H1 (cell line): ENCODE measurements at regions not wholly inside any gene's neighbourhood (a gene's known extent, or its start where the extent isn't known, plus 50 kb on each side); places are given as distances from the start of the nearest gene placed in this dataset.

Experiments
- CTCF ChIA-PET: fragments of 300-600 bp; sonication (Branson Sonifier 250); formaldehyde crosslinking; loops from one replicate; lab custom pipeline; 2021; ENCODE audit not compliant: partially characterized antibody; lab: Charles Lee
- POLR2A ChIA-PET: fragments of 300-600 bp; sonication (Branson Sonifier 250); formaldehyde crosslinking; loops from one replicate; lab custom pipeline; 2021; ENCODE audit warnings: inconsistent platforms; ENCODE audit not compliant: partially characterized antibody; lab: Charles Lee
- DNase-seq, 2 experiments: peaks; one replicate each; pipeline versions ENCODE4 v3.0.0 to v3.0.0-alpha.2; 2010 to 2022; ENCODE audit warnings: low spot score in 2 of 2, low read depth in 1 of 2, mixed read lengths in 1 of 2
- FAIRE-seq: peaks from 2 replicates; lab custom pipeline; 2011; peaks lifted over from hg19 to GRCh38; lab: Jason Lieb, UNC
- H2AFZ ChIP-seq: 2 replicates; pipeline ENCODE4 v1.8.1; 2012; ENCODE audit warnings: low read length, inconsistent platforms
- H2AK5ac ChIP-seq: 2 replicates; pipeline ENCODE4 v1.6.1; 2013; ENCODE audit warnings: low read depth, low read length
- H2BK120ac ChIP-seq: replicated peaks from 2 replicates; pipeline ENCODE3; 2013; ENCODE audit warnings: low read depth, low read length, inconsistent platforms
- H2BK12ac ChIP-seq: 2 replicates; pipeline ENCODE4 v1.6.1; 2013; ENCODE audit warnings: low read depth, low read length
- H2BK15ac ChIP-seq: 2 replicates; pipeline ENCODE4 v1.6.1; 2013; ENCODE audit warnings: low read length
- H2BK20ac ChIP-seq: 2 replicates; pipeline ENCODE4 v1.6.1; 2013; ENCODE audit warnings: low read length
- H2BK5ac ChIP-seq: 2 replicates; pipeline ENCODE4 v1.6.1; 2013; ENCODE audit warnings: low read depth, low read length
- H3K14ac ChIP-seq: 2 replicates; pipeline ENCODE4 v1.6.1; 2013; ENCODE audit warnings: inconsistent platforms; ENCODE audit not compliant: insufficient read length
- H3K18ac ChIP-seq: 2 replicates; pipeline ENCODE4 v1.6.1; 2013; ENCODE audit warnings: low read length; ENCODE audit errors: extremely low read depth
- H3K23ac ChIP-seq: 2 replicates; pipeline ENCODE4 v1.6.1; 2013; ENCODE audit warnings: inconsistent platforms; ENCODE audit not compliant: insufficient read length
- H3K23me2 ChIP-seq: 2 replicates; pipeline ENCODE4 v1.6.1; 2013; ENCODE audit warnings: low read depth, low read length
- H3K27ac ChIP-seq: 2 replicates; pipeline ENCODE4 v1.6.1; 2011; ENCODE audit warnings: low read depth, low read length, inconsistent platforms
- H3K27me3 ChIP-seq, 4 experiments: replicated peaks in 1 of 4; 1 replicate in 1 of 4; 2 replicates in 3 of 4; pipeline versions ENCODE4 v1.6.1 to v1.8.1; 2011 to 2013; ENCODE audit warnings: low read length in 3 of 4, mild to moderate bottlenecking in 3 of 4, inconsistent platforms in 2 of 4, mixed read lengths in 2 of 4, moderate library complexity in 1 of 4; ENCODE audit not compliant: control insufficient read depth in 3 of 4, insufficient read depth in 3 of 4; ENCODE audit errors: extremely low read depth in 1 of 4
- H3K36me3 ChIP-seq, 4 experiments: 2 replicates each; pipeline versions ENCODE4 v1.6.1 to v1.8.1; 2011 to 2013; ENCODE audit warnings: mild to moderate bottlenecking in 4 of 4, low read length in 3 of 4, moderate library complexity in 2 of 4, control low read depth in 1 of 4, inconsistent platforms in 1 of 4; ENCODE audit not compliant: insufficient read depth in 4 of 4, control insufficient read depth in 2 of 4
- H3K4ac ChIP-seq: replicated peaks from 2 replicates; pipeline ENCODE3; 2013; ENCODE audit warnings: low read length, low read depth, mixed read lengths, inconsistent platforms; ENCODE audit not compliant: insufficient read length
- H3K4me1 ChIP-seq, 4 experiments: replicated peaks in 1 of 4; 1 replicate in 1 of 4; 2 replicates in 3 of 4; pipeline versions ENCODE4 v1.6.1 to v1.8.1; 2011 to 2013; ENCODE audit warnings: low read length in 3 of 4, inconsistent platforms in 2 of 4, mixed read lengths in 1 of 4; ENCODE audit not compliant: insufficient read depth in 4 of 4, control insufficient read depth in 3 of 4
- H3K4me2 ChIP-seq, 2 experiments: 2 replicates each; pipeline versions ENCODE4 v1.6.1 to v1.8.1; 2011 to 2013; ENCODE audit warnings: low read depth in 2 of 2, low read length in 2 of 2, control low read depth in 1 of 2, inconsistent platforms in 1 of 2, mild to moderate bottlenecking in 1 of 2; ENCODE audit not compliant: insufficient read depth in 1 of 2
- H3K4me3 ChIP-seq, 4 experiments: fragments of 200-600, 300-600 bp in 1 of 4; sonication (generic), shearing (Covaris generic), sonication (Bioruptor Twin) in 1 of 4; 2 replicates each; pipeline versions ENCODE4 v1.5.1 to v1.8.1; 2011 to 2016; ENCODE audit warnings: low read length in 4 of 4, low read depth in 3 of 4, control low read depth in 2 of 4, inconsistent platforms in 2 of 4, mild to moderate bottlenecking in 2 of 4, mixed read lengths in 1 of 4, moderate library complexity in 1 of 4; ENCODE audit not compliant: insufficient read depth in 2 of 4; ENCODE audit errors: extremely low read depth in 1 of 4
- H3K56ac ChIP-seq: replicated peaks from 2 replicates; pipeline ENCODE3; 2013; ENCODE audit warnings: low read depth, mild to moderate bottlenecking, mixed read lengths, low read length, inconsistent platforms; ENCODE audit not compliant: insufficient read length
- H3K79me1 ChIP-seq: 2 replicates; pipeline ENCODE4 v1.6.1; 2013; ENCODE audit warnings: low read depth, low read length, control low read depth
- H3K79me2 ChIP-seq, 2 experiments: 2 replicates each; pipeline versions ENCODE4 v1.6.1 to v1.8.1; 2012 to 2013; ENCODE audit warnings: low read length in 2 of 2, mild to moderate bottlenecking in 2 of 2, inconsistent platforms in 1 of 2; ENCODE audit not compliant: insufficient read depth in 2 of 2, control insufficient read depth in 1 of 2
- H3K9ac ChIP-seq, 4 experiments: replicated peaks in 1 of 4; 1 replicate in 1 of 4; 2 replicates in 3 of 4; pipeline versions ENCODE4 v1.6.1 to v1.8.1; 2011 to 2013; ENCODE audit warnings: low read depth in 3 of 4, low read length in 3 of 4, control low read depth in 2 of 4, mild to moderate bottlenecking in 2 of 4, moderate library complexity in 2 of 4, inconsistent platforms in 1 of 4; ENCODE audit errors: extremely low read depth in 1 of 4
- H3K9me3 ChIP-seq, 2 experiments: 2 replicates each; pipeline versions ENCODE4 v1.6.1 to v1.8.1; 2012 to 2013; ENCODE audit warnings: mild to moderate bottlenecking in 2 of 2, moderate library complexity in 2 of 2, control low read depth in 1 of 2, inconsistent platforms in 1 of 2, low read depth in 1 of 2, low read length in 1 of 2, mixed read lengths in 1 of 2; ENCODE audit not compliant: insufficient read depth in 2 of 2
- H4K20me1 ChIP-seq, 2 experiments: replicated peaks in 1 of 2; 2 replicates each; pipeline versions ENCODE3 to v1.8.1; 2011 to 2013; ENCODE audit warnings: inconsistent platforms in 2 of 2, low read length in 2 of 2, mild to moderate bottlenecking in 1 of 2; ENCODE audit not compliant: insufficient read depth in 2 of 2, control insufficient read depth in 1 of 2
- H4K5ac ChIP-seq: 2 replicates; pipeline ENCODE4 v1.6.1; 2013; ENCODE audit warnings: low read length, low read depth, mixed read lengths, inconsistent platforms; ENCODE audit not compliant: insufficient read length
- H4K8ac ChIP-seq: 2 replicates; pipeline ENCODE4 v1.8.0; 2013; ENCODE audit warnings: mild to moderate bottlenecking, moderate library complexity, low read length, inconsistent platforms; ENCODE audit not compliant: insufficient read depth; ENCODE audit errors: extremely low read depth
- H4K91ac ChIP-seq: replicated peaks from 2 replicates; pipeline ENCODE3; 2013; ENCODE audit warnings: low read length, mixed read lengths, inconsistent platforms; ENCODE audit not compliant: insufficient read length
- BRCA1 ChIP-seq: IDR thresholded peaks from 2 replicates; pipeline ENCODE4 v1.6.1; 2012; ENCODE audit warnings: low read depth, low read length, improper control_type of control experiment
- MAFK ChIP-seq: IDR thresholded peaks from 2 replicates; pipeline ENCODE4 v1.6.1; 2012; ENCODE audit warnings: low read depth, mild to moderate bottlenecking, improper control_type of control experiment, low read length
- SP2 ChIP-seq: IDR thresholded peaks from 2 replicates; pipeline ENCODE4 v1.6.1; 2012; ENCODE audit warnings: mild to moderate bottlenecking, low read length, inconsistent platforms
- WGBS, 2 experiments: shearing (Covaris generic) in 1 of 2; methylation state at CpG; one replicate each; pipeline versions ENCODE4 v1.1.6 to v1.1.7; 2013 to 2015; ENCODE audit warnings: low lambda C conversion rate in 2 of 2, mixed read lengths in 2 of 2, inconsistent platforms in 1 of 2, low coverage in 1 of 2, missing lambda C conversion rate in 1 of 2; ENCODE audit not compliant: insufficient replicate concordance in 2 of 2, insufficient coverage in 1 of 2, insufficient read length in 1 of 2; ENCODE audit errors: extremely low coverage in 1 of 2, missing lambda C conversion rate in 1 of 2; 5-methylcytosine and 5-hydroxymethylcytosine counted together

DNA sequence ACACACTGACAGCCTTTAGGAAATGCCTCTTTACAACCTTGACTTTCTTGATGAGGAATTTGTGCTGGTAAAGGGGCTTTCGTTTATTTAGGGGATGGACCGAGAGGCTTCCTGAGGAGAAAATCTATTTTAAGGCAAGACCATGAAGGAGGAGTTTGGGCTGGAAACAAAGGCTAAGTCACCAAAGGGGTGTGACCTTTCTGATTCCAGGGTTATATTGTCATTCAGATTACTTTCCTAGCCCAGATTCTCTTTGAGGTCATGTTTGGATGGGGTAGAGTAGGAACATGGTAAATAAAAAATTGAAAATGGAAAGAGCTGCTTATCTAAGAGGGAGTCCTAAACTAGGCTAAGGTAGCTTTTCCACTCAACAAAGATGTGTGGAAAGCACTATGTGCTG lies 77.1 kb upstream of the UGP2 start:
- POLR2A ChIA-PET = interaction anchor here (0.8 to 3.6 kb wide), 6 partner anchors 10 to 149 kb away, joined by 3 to 17 read pairs (median 4); partner anchors contain the start of gene UGP2
- Histone ChIP-seq H2BK20ac (peak overlapping the region; percentile 24; the same call in 1 of the 2 replicates), H3K36me3 (peaks cover 0 to 3% (median 0%) of the 10 kb centered on the region in 4 experiments; a peak in 1 of 8 replicates), H3K27ac (peak overlapping the region; percentile 49; the same call in 1 of the 2 replicates), H3K23me2 (no peaks in the 10 kb centered on the region; the same call in 1 of the 2 replicates), H3K4ac (no peak overlapping the region), H3K23ac (no peak overlapping the region), H3K9me3 (peaks cover 0 to 11% of the 10 kb centered on the region in 2 experiments; a peak in 2 of 4 replicates), H4K20me1 (no peaks in the 10 kb centered on the region), H3K4me1 (peaks cover 8 to 19% (median 15%) of the 10 kb centered on the region in 4 experiments; a peak in 6 of 7 replicates), H2BK12ac (peak overlapping the region; percentile 95; the same call in 1 of the 2 replicates), H2AFZ (no peak overlapping the region), H3K14ac (no peak overlapping the region), H2BK15ac (no peak overlapping the region), H3K9ac (no peak overlapping the region), H3K4me2 (peak overlapping the region; percentile 29 to 41), H3K56ac (no peak overlapping the region), H4K8ac (no peak overlapping the region), H4K5ac (no peak overlapping the region), H2AK5ac (no peak overlapping the region; the same call in 1 of the 2 replicates), H3K18ac (no peak overlapping the region), H2BK5ac (peak overlapping the region; percentile 18; the same call in 1 of the 2 replicates), H2BK120ac (peak overlapping the region; percentile 68), H3K79me1 (no peaks in the 10 kb centered on the region), H4K91ac (peak overlapping the region; percentile 22), H3K79me2 (no peaks in the 10 kb centered on the region), H3K4me3 (peak overlapping the region in 1 of 4 experiments; percentile 41; a peak in 2 of 8 replicates), H3K27me3 (peaks cover 0 to 1% (median 0%) of the 10 kb centered on the region in 4 experiments; a peak in 1 of 7 replicates)
- CTCF ChIA-PET = interaction anchor here (1.4 to 1.9 kb wide), 2 partner anchors 10 to 18 kb away, joined by 3 to 8 read pairs; no protein-coding TSS in a partner anchor
- peak; percentile 95 for FAIRE-seq
- 8% methylated on average over 2 of the region's 2 CpGs; no CpG with 5 or more reads in 1 of the 2 experiments for WGBS, 2 experiments
- DNase-seq = peak in 1 of 2 experiments; percentile 5
- TF ChIP-seq MAFK (no peak), BRCA1 (no peak), SP2 (no peak)
